ENCODE measurements at regions not wholly inside any gene's neighbourhood (a gene's known extent, or its start where the extent isn't known, plus 50 kb on each side); places are given as distances from the start of the nearest gene placed in this dataset.
A peak's percentile ranks its signal among the peaks of the same experiment; 100 is the strongest.

DNA sequence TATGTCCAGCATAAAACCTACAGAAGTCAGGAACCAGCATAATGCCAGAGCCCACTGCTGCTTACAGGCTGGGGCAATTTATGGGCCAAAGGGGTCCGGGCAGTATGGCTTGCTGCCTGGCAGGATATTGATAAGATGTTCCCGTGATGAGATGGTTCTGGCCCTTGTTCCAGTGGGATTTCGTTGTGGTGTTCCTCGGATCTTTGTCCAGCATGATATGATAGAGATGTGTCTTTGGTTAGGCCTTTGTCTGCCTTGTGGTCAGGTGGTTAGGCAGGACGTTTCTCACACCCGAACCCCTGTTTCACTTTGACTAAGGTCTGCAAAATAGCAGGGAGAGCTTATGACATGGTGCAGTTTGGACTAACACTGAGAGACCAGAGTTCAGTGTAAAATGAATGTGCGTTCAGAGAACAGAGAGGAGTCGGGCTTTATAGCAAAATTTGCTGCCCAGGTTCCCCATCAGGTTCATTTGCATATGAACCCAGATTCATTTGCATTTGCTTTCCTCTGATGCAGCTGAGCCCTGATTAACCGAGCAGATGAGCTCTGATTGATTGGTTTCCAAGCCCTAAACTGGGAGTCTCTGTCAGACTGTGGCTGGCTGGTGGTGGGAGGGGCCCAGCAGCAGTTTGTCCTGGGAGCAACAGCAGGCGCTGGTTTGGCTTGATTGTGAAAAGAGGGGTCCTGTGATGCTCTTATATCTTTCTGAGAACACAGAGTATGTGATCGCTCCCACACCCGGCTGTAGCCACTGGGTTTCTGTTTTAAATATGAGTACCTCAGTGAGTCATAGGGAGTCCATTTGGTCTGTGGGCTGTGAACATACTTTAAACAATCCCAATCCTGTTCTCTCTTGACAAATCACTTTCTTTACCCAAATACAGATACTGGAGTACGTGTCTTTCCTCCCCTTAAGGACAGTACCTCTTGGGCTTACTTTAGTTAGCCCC lies 156.3 kb upstream of the PZP start (continued):
- TF ChIP-seq EGR1 (IDR thresholded peaks at IDR 0.05; ENCODE audit: borderline replicate concordance in 1 of 2, low read depth in 2 of 2, low read length in 2 of 2) (no peak), FOXK2 (IDR thresholded peaks at IDR 0.05) (no peak), STAT3 (IDR thresholded peaks at IDR 0.05; ENCODE audit: low read depth, low read length) (peak; percentile 77), POU2F2 (IDR thresholded peaks at IDR 0.05; ENCODE audit: borderline replicate concordance, low read depth, low read length) (peak; percentile 97), BHLHE40 (IDR thresholded peaks at IDR 0.05; ENCODE audit: borderline replicate concordance in 1 of 2, low read depth in 2 of 2, low read length in 1 of 2) (peak; percentile 66 to 77; a peak in 3 of 4 replicates), BRCA1 (IDR thresholded peaks at IDR 0.05; ENCODE audit: low read depth, low read length) (no peak), RUNX3 (IDR thresholded peaks at IDR 0.05; ENCODE audit: low read length) (peak; percentile 99), SPI1 (IDR thresholded peaks at IDR 0.05; ENCODE audit: borderline replicate concordance, insufficient read depth, low read depth, low read length) (no peak), IRF4 (IDR thresholded peaks at IDR 0.05; ENCODE audit: low read depth, low read length) (peak; percentile 98), NFIC (IDR thresholded peaks at IDR 0.05; ENCODE audit: low read depth, low read length) (peak; percentile 93), MYB (IDR thresholded peaks at IDR 0.05; ENCODE audit: borderline replicate concordance, low read depth, low read length) (no peak), HDAC6 (IDR thresholded peaks at IDR 0.05; ENCODE audit: unreplicated experiment) (no peak), CREM (IDR thresholded peaks at IDR 0.05; ENCODE audit: low read depth) (peak; percentile 89), PAX5 (IDR thresholded peaks at IDR 0.05; ENCODE audit: borderline replicate concordance, low read depth, low read length) (peak; percentile 94), FOXM1 (IDR thresholded peaks at IDR 0.05; ENCODE audit: low read depth, low read length) (peak; percentile 93), EP300 (IDR thresholded peaks at IDR 0.05; ENCODE audit: borderline replicate concordance in 1 of 2, control insufficient read depth in 1 of 2, low read depth in 2 of 2, low read length in 2 of 2) (peak; percentile 80 to 82), SP1 (IDR thresholded peaks at IDR 0.05; ENCODE audit: low read depth, low read length) (peak; percentile 31), NR2F1 (conservative IDR thresholded peaks at IDR 0.05) (peak; percentile 97), TBL1XR1 (IDR thresholded peaks at IDR 0.05; ENCODE audit: low read depth, low read length) (peak; percentile 82), NRF1 (conservative IDR thresholded peaks at IDR 0.05; ENCODE audit: low read depth, low read length) (no peak), TAF1 (IDR thresholded peaks at IDR 0.05; ENCODE audit: borderline replicate concordance, low read depth, low read length) (peak; percentile 75; the same call in 1 of the 2 replicates), SREBF1 (IDR thresholded peaks at IDR 0.05; ENCODE audit: low read length) (peak; percentile 58; the same call in 1 of the 2 replicates)
- TF ChIP-seq, protein P1, sequence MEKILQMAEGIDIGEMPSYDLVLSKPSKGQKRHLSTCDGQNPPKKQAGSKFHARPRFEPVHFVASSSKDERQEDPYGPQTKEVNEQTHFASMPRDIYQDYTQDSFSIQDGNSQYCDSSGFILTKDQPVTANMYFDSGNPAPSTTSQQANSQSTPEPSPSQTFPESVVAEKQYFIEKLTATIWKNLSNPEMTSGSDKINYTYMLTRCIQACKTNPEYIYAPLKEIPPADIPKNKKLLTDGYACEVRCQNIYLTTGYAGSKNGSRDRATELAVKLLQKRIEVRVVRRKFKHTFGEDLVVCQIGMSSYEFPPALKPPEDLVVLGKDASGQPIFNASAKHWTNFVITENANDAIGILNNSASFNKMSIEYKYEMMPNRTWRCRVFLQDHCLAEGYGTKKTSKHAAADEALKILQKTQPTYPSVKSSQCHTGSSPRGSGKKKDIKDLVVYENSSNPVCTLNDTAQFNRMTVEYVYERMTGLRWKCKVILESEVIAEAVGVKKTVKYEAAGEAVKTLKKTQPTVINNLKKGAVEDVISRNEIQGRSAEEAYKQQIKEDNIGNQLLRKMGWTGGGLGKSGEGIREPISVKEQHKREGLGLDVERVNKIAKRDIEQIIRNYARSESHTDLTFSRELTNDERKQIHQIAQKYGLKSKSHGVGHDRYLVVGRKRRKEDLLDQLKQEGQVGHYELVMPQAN (conservative IDR thresholded peaks at IDR 0.05), result no peak
- TF ChIP-seq, protein P2, sequence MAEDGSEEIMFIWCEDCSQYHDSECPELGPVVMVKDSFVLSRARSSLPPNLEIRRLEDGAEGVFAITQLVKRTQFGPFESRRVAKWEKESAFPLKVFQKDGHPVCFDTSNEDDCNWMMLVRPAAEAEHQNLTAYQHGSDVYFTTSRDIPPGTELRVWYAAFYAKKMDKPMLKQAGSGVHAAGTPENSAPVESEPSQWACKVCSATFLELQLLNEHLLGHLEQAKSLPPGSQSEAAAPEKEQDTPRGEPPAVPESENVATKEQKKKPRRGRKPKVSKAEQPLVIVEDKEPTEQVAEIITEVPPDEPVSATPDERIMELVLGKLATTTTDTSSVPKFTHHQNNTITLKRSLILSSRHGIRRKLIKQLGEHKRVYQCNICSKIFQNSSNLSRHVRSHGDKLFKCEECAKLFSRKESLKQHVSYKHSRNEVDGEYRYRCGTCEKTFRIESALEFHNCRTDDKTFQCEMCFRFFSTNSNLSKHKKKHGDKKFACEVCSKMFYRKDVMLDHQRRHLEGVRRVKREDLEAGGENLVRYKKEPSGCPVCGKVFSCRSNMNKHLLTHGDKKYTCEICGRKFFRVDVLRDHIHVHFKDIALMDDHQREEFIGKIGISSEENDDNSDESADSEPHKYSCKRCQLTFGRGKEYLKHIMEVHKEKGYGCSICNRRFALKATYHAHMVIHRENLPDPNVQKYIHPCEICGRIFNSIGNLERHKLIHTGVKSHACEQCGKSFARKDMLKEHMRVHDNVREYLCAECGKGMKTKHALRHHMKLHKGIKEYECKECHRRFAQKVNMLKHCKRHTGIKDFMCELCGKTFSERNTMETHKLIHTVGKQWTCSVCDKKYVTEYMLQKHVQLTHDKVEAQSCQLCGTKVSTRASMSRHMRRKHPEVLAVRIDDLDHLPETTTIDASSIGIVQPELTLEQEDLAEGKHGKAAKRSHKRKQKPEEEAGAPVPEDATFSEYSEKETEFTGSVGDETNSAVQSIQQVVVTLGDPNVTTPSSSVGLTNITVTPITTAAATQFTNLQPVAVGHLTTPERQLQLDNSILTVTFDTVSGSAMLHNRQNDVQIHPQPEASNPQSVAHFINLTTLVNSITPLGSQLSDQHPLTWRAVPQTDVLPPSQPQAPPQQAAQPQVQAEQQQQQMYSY (CRISPR knock-in tag; IDR thresholded peaks at IDR 0.05), result no peak
